Ovary (tissue), 7 donors: ENCODE measurements at regions not wholly inside any gene's neighbourhood (a gene's known extent, or its start where the extent isn't known, plus 50 kb on each side); places are given as distances from the start of the nearest gene placed in this dataset.

ENCODE experiments used
- DNase-seq, 5 donors: peaks; one replicate each; pipeline ENCODE4 v3.0.0-alpha.2; 2019 to 2020
- H3K27ac ChIP-seq, 2 donors: fragments of 200-600 bp; one replicate each; pipeline versions ENCODE4 v1.5.1 to v1.8.0; 2019 to 2022
- H3K27me3 ChIP-seq: fragments of 200-600 bp; one replicate; pipeline ENCODE4 v1.8.0; 2022
- H3K36me3 ChIP-seq: fragments of 200-600 bp; sonication (generic); one replicate; pipeline ENCODE4 v1.5.1; 2019
- H3K4me1 ChIP-seq: one replicate; pipeline ENCODE4 v1.8.1; 2013; ENCODE audit warnings: mild to moderate bottlenecking, moderate library complexity; ENCODE audit not compliant: insufficient read depth
- H3K4me3 ChIP-seq: fragments of 200-600 bp; sonication (generic); one replicate; pipeline ENCODE4 v1.5.1; 2017
- H3K9me3 ChIP-seq, 2 donors: fragments of 200-600 bp in 1 of 2; sonication (generic) in 1 of 2; one replicate each; pipeline versions ENCODE4 v1.5.1 to v1.8.1; 2013 to 2019; ENCODE audit warnings: mild to moderate bottlenecking in 1 of 2, moderate library complexity in 1 of 2
- EP300 ChIP-seq: sonication (generic); formaldehyde crosslinking; IDR thresholded peaks from one replicate; pipeline ENCODE4 v1.6.1; 2017; ENCODE audit warnings: antibody characterized with exemption
- POLR2A ChIP-seq: fragments of 450-650 bp; IDR thresholded peaks from one replicate; pipeline ENCODE4 v1.6.1; 2017; ENCODE audit warnings: antibody characterized with exemption, mild to moderate bottlenecking, moderate library complexity
- WGBS, 3 donors: extraction: QIAGEN DNeasy Blood & Tissue Kit in 1 of 3; methylation state at CpG; one replicate each; pipeline versions ENCODE4 v1.1.5 to v1.1.7; 2013 to 2017; 5-methylcytosine and 5-hydroxymethylcytosine counted together
- intact Hi-C, 4 donors: fragments of 100-400 bp; cut with DNase I; formaldehyde crosslinking; loops; one replicate each; pipeline versions ENCODE4 v1.11.0 to v1.15.1; 2022 to 2023
- TF ChIP-seq, protein P1 (sequence below), 3 donors: fragments of 450-650 bp in 2 of 3; fragments of 200-600 bp in 1 of 3; IDR thresholded peaks; one replicate each; pipeline versions ENCODE4 v1.5.1 to v1.8.0; 2016 to 2022; ENCODE audit warnings: antibody characterized with exemption in 3 of 3, mild to moderate bottlenecking in 1 of 3
- donor health status: DM: no; HTN: no; CAD: no; lungs with moderate emphysema.
- donor health status: DM: no; HTN: no; CAD: no.
- donor health status: Bipolar disorder and iron deficiency.
- donor health status: DM: no; HTN: no; CAD: no.
- donor health status: DM: yes; HTN: yes; CAD: no.

DNA sequence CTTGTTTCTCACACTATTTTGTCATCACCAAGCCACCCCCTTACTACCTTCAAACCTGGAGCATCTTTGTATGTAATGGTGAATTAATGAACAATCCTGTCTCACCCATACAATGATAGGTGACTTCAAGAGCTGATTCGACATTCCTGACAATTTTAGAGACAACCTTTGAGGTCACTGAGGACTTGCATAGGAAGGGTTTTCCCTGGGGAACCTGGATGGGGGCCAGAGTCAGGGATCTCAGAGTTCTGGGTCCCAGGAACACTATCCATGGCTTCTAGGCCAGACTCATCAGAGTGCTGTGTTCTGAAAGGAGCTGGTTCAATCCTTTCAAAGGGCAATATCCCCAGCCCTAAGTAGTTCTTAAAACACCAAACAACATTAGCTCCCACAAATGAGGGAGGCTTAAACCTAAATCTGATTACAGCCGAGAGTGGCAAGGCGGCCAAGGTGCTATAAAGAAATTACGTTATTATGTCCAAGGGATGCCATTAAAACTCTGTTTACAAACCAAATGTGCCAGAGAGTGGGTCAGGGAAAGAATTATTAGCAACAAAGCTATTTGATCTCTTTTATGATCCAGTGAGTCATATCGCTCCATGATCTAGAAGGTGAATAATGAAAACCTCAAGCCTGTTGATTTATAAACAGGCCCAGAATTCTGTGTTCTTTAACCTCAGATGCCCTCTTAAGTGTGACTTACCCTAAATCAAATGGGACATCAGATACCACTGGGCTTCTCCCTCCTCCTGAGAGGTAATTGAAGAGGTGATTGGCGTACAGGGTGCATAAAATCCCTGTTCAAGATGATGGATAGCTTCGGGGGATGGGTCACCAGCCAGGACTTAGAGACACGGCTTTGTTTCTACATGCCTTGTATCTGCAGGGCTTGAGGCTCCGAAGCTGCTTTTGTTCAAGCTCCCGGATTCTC is 230.2 kb upstream of the TBX3 start:
- Histone ChIP-seq H3K36me3 (no peaks in the 10 kb centered on the region), H3K4me3 (no peak overlapping the region), H3K27me3 (no peaks in the 10 kb centered on the region), H3K9me3 (no peaks in the 10 kb centered on the region), H3K27ac (no peak overlapping the region), H3K4me1 (no peaks in the 10 kb centered on the region)
- no peak for TF ChIP-seq POLR2A
- TF ChIP-seq EP300: no peak
- TF ChIP-seq, protein P1, sequence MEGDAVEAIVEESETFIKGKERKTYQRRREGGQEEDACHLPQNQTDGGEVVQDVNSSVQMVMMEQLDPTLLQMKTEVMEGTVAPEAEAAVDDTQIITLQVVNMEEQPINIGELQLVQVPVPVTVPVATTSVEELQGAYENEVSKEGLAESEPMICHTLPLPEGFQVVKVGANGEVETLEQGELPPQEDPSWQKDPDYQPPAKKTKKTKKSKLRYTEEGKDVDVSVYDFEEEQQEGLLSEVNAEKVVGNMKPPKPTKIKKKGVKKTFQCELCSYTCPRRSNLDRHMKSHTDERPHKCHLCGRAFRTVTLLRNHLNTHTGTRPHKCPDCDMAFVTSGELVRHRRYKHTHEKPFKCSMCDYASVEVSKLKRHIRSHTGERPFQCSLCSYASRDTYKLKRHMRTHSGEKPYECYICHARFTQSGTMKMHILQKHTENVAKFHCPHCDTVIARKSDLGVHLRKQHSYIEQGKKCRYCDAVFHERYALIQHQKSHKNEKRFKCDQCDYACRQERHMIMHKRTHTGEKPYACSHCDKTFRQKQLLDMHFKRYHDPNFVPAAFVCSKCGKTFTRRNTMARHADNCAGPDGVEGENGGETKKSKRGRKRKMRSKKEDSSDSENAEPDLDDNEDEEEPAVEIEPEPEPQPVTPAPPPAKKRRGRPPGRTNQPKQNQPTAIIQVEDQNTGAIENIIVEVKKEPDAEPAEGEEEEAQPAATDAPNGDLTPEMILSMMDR (IDR thresholded peaks at IDR 0.05): no peak
- 74 to 82% (median 74%) methylated on average over 10 of the region's 10 CpGs for WGBS, 3 donors
- intact Hi-C loops: no loop called here
- no peak for DNase-seq

DNA sequence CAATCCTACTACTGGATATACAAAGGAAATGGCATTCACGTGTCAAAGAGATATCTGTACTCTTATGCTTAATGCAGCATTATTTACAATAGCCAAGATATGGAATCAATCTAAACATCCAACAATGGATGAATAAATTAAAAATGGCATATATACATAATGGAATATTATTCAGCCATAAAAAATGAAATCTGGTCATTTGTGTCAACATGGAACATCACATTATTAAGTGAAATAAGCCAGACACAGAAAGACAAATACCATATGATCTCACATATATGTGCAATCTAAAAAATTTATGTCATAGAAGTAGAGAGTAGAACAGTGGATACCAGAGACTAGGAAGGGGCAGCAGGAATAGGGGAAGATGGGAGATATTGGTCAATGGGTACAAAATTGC is 228.8 kb upstream of the TBX3 start:
- 80 to 96% (median 83%) methylated on average over 1 of the region's 1 CpG for WGBS, 3 donors
- no peaks in the 10 kb centered on the region for H3K4me1 ChIP-seq
- H3K27ac ChIP-seq: no peak overlapping the region
- TF ChIP-seq, protein P1 (IDR thresholded peaks at IDR 0.05): no peak
- no peak for TF ChIP-seq EP300
- TF ChIP-seq POLR2A: no peak
- H3K36me3 ChIP-seq: no peaks in the 10 kb centered on the region
- H3K27me3 ChIP-seq: no peaks in the 10 kb centered on the region
- DNase-seq: no peak
- intact Hi-C loops: no loop called here
- H3K4me3 ChIP-seq: no peak overlapping the region
- no peaks in the 10 kb centered on the region for H3K9me3 ChIP-seq

DNA sequence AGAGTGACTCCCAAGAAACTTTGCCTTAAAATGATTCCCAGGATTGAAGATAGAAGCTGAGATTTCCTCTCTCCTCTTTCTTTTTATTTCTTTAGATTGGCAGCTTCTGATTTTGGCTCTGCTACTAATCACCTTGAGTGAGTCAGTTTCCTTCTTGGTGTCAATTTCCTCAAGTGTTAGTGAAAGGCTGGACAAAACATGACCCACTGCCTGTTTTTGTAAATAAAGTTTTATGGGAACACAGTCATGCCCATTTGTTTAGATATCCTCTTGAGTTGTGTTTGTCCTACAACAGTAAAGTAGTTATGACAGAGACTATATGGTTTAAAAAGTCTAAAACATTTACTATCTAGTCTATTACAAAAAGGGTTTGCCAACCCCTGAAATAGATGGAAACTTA is 227.2 kb upstream of the TBX3 start:
- Histone ChIP-seq H3K4me3 (no peak overlapping the region), H3K36me3 (no peaks in the 10 kb centered on the region), H3K9me3 (no peaks in the 10 kb centered on the region), H3K27me3 (no peaks in the 10 kb centered on the region), H3K27ac (no peak overlapping the region), H3K4me1 (no peaks in the 10 kb centered on the region)
- intact Hi-C loops: no loop called here
- TF ChIP-seq POLR2A (no peak), EP300 (no peak)
- TF ChIP-seq, protein P1 (IDR thresholded peaks at IDR 0.05): no peak
- no peak for DNase-seq

DNA sequence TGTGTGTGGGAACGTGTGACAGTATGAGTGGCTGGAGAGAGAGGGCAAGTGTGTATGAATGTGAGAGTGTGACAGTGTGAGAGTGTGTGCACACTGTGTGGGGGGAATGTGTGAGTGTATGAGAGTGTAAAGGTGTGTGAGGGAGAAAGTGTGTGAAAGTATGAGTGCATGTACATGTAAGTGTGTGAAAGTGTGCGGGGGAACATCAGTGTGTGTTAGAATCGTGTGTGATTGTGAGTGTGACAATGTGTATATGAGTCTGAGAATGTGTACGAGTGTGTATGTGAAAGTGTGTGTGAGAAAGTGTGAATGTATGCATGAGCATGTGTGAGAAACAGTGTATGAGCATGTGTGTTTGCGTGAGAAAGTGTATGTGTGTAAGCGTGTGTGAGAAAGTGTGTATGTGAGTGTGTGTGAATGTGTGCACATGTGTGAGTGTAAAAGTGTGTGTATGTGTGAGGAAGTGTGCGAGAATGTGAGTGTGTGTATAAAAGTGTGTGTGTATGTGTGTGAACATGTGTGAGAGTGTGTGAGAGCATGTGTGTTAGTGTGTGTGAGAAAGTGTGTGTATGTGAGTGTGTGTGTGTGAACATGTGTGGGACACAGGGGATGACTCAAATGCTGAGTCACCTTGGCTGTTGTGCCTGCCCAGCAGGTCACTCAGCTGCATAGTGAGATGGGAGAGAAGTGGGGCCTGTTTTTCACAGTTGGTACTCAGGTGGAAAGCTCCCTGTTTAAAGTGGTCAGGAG is 220.5 kb upstream of the TBX3 start:
- no peak overlapping the region for H3K27ac ChIP-seq
- TF ChIP-seq, protein P1 (IDR thresholded peaks at IDR 0.05): no peak
- TF ChIP-seq EP300 (no peak), POLR2A (no peak)
- no peak for DNase-seq
- H3K27me3 ChIP-seq: no peaks in the 10 kb centered on the region
- no peak overlapping the region for H3K4me3 ChIP-seq
- WGBS, 3 donors: 85 to 93% (median 90%) methylated on average over 7 of the region's 7 CpGs
- intact Hi-C loops: no loop called here
- H3K36me3 ChIP-seq: no peaks in the 10 kb centered on the region
- H3K4me1 ChIP-seq: no peaks in the 10 kb centered on the region
- H3K9me3 ChIP-seq: no peaks in the 10 kb centered on the region
